IMR-90 (cell line): ENCODE measurements at regions not wholly inside any gene's neighbourhood (a gene's known extent, or its start where the extent isn't known, plus 50 kb on each side); places are given as distances from the start of the nearest gene placed in this dataset.

Experiments
- ATAC-seq: fragments of 200-7000 bp; cut with Tn5 transposase; 2 replicates; pipeline ENCODE4 v1.9.1; 2020; ENCODE audit warnings: low read depth, mild to moderate bottlenecking, moderate library complexity
- BruUV-seq: library from RNA; stranded (reverse); fragments of 400-500 nt; replicated peaks from 2 replicates; lab custom pipeline; 2021; lab: Mats Ljungman, UMichigan
- CTCF ChIA-PET: fragments of 300-600 bp; formaldehyde crosslinking; extraction: SDS; loops from one replicate; lab custom pipeline; 2021; ENCODE audit warnings: antibody characterized with exemption; lab: Yijun Ruan, JAX
- POLR2A ChIA-PET: fragments of 300-600 bp; sonication (Branson Sonifier 250); formaldehyde crosslinking; loops from one replicate; lab custom pipeline; 2022; ENCODE audit warnings: antibody characterized with exemption; ENCODE audit not compliant: unreplicated experiment; lab: Charles Lee
- DNase-seq: peaks from one replicate; pipeline ENCODE4 v3.0.0; 2013
- H2AFZ ChIP-seq: replicated peaks from 2 replicates; pipeline ENCODE3; 2013; ENCODE audit warnings: low read length, mild to moderate bottlenecking; ENCODE audit not compliant: poor library complexity
- H2AK5ac ChIP-seq: 2 replicates; pipeline ENCODE4 v1.6.1; 2013; ENCODE audit warnings: low read depth, low read length, inconsistent platforms
- H2AK9ac ChIP-seq: replicated peaks from 2 replicates; pipeline ENCODE3; 2013; ENCODE audit warnings: mild to moderate bottlenecking, low read depth, low read length, moderate library complexity; ENCODE audit not compliant: poor library complexity
- H2BK120ac ChIP-seq: 2 replicates; pipeline ENCODE4 v1.6.1; 2013; ENCODE audit warnings: low read depth, low read length, inconsistent platforms
- H2BK15ac ChIP-seq: 3 replicates; pipeline ENCODE4 v1.6.1; 2013; ENCODE audit warnings: low read depth, low read length, inconsistent platforms
- H2BK20ac ChIP-seq: 2 replicates; pipeline ENCODE4 v1.6.1; 2013; ENCODE audit warnings: low read depth, mild to moderate bottlenecking, inconsistent platforms, low read length, moderate library complexity
- H2BK5ac ChIP-seq: 2 replicates; pipeline ENCODE4 v1.6.1; 2013; ENCODE audit warnings: mild to moderate bottlenecking, low read depth, low read length, inconsistent platforms; ENCODE audit not compliant: poor library complexity, severe bottlenecking
- H3K14ac ChIP-seq: replicated peaks from 2 replicates; pipeline ENCODE4 v1.6.1; 2013; ENCODE audit warnings: low read depth, low read length, inconsistent platforms
- H3K18ac ChIP-seq: 2 replicates; pipeline ENCODE4 v1.6.1; 2013; ENCODE audit warnings: low read depth, low read length, control low read depth
- H3K23ac ChIP-seq: 2 replicates; pipeline ENCODE4 v1.6.1; 2013; ENCODE audit warnings: low read depth, low read length, inconsistent platforms
- H3K27ac ChIP-seq: 2 replicates; pipeline ENCODE4 v1.5.1; 2013; ENCODE audit warnings: mild to moderate bottlenecking, control low read depth, low read length; ENCODE audit not compliant: insufficient read depth
- H3K27me3 ChIP-seq: 2 replicates; pipeline ENCODE4 v1.6.1; 2013; ENCODE audit warnings: low read length; ENCODE audit not compliant: control insufficient read depth, insufficient read depth
- H3K36me3 ChIP-seq: 2 replicates; pipeline ENCODE4 v1.6.1; 2013; ENCODE audit warnings: low read length, mixed read lengths; ENCODE audit not compliant: control insufficient read depth, insufficient read depth
- H3K4ac ChIP-seq: 2 replicates; pipeline ENCODE4 v1.6.1; 2013; ENCODE audit warnings: low read depth, low read length, inconsistent platforms
- H3K4me1 ChIP-seq: 2 replicates; pipeline ENCODE4 v1.6.1; 2013; ENCODE audit warnings: low read length, mixed read lengths; ENCODE audit not compliant: control insufficient read depth, insufficient read depth
- H3K4me2 ChIP-seq: 2 replicates; pipeline ENCODE4 v1.6.1; 2013; ENCODE audit warnings: low read depth, mild to moderate bottlenecking, control low read depth, low read length, moderate library complexity
- H3K4me3 ChIP-seq: 2 replicates; pipeline ENCODE4 v1.5.1; 2013; ENCODE audit warnings: low read depth, mild to moderate bottlenecking, control low read depth, low read length, moderate library complexity; ENCODE audit not compliant: insufficient read depth
- H3K56ac ChIP-seq: 2 replicates; pipeline ENCODE4 v1.6.1; 2013; ENCODE audit warnings: low read length, inconsistent platforms; ENCODE audit not compliant: insufficient read depth; ENCODE audit errors: extremely low read depth
- H3K79me1 ChIP-seq, 2 experiments: 2 replicates each; pipeline ENCODE4 v1.6.1; 2013; ENCODE audit warnings: low read length in 2 of 2, inconsistent platforms in 1 of 2, low read depth in 1 of 2
- H3K9ac ChIP-seq: 2 replicates; pipeline ENCODE4 v1.6.1; 2013; ENCODE audit warnings: low read depth, low read length, control low read depth
- H3K9me1 ChIP-seq: 2 replicates; pipeline ENCODE4 v1.6.1; 2013; ENCODE audit warnings: low read length, inconsistent platforms; ENCODE audit not compliant: insufficient read depth
- H3K9me3 ChIP-seq: 2 replicates; pipeline ENCODE4 v1.6.1; 2013; ENCODE audit warnings: low read length; ENCODE audit not compliant: control insufficient read depth, insufficient read depth
- H4K20me1 ChIP-seq: 2 replicates; pipeline ENCODE4 v1.6.1; 2013; ENCODE audit warnings: low read length, inconsistent platforms; ENCODE audit not compliant: insufficient read depth
- H4K5ac ChIP-seq: 2 replicates; pipeline ENCODE4 v1.6.1; 2013; ENCODE audit warnings: mild to moderate bottlenecking, low read depth, low read length, control low read depth
- H4K8ac ChIP-seq, 2 experiments: 2 replicates each; pipeline ENCODE4 v1.6.1; 2013; ENCODE audit warnings: low read depth in 2 of 2, low read length in 2 of 2, control low read depth in 1 of 2, inconsistent platforms in 1 of 2
- H4K91ac ChIP-seq: 2 replicates; pipeline ENCODE4 v1.6.1; 2013; ENCODE audit warnings: low read depth, low read length, inconsistent platforms; ENCODE audit not compliant: insufficient read depth
- BHLHE40 ChIP-seq: fragments of 150-350 bp; IDR thresholded peaks from 2 replicates; pipeline ENCODE4 v1.6.1; 2016; ENCODE audit warnings: mild to moderate bottlenecking, low read depth, low read length
- CEBPB ChIP-seq: IDR thresholded peaks from 2 replicates; pipeline ENCODE4 v1.6.1; 2012; ENCODE audit warnings: low read depth, low read length, improper control_type of control experiment
- CHD1 ChIP-seq: IDR thresholded peaks from 2 replicates; pipeline ENCODE4 v1.6.1; 2012; ENCODE audit warnings: low read depth, low read length, improper control_type of control experiment
- FOS ChIP-seq: fragments of 150-350 bp; IDR thresholded peaks from 2 replicates; pipeline ENCODE4 v1.6.1; 2016; ENCODE audit warnings: low read depth, low read length
- MAFK ChIP-seq: IDR thresholded peaks from 2 replicates; pipeline ENCODE4 v1.6.1; 2012; ENCODE audit warnings: low read depth, low read length, improper control_type of control experiment
- MAZ ChIP-seq: IDR thresholded peaks from 2 replicates; pipeline ENCODE4 v1.6.1; 2012; ENCODE audit warnings: low read depth, mild to moderate bottlenecking, low read length, improper control_type of control experiment, moderate library complexity, borderline replicate concordance
- MXI1 ChIP-seq: IDR thresholded peaks from 2 replicates; pipeline ENCODE4 v1.6.1; 2012; ENCODE audit warnings: low read depth, mild to moderate bottlenecking, low read length, moderate library complexity, borderline replicate concordance
- NFE2L2 ChIP-seq: fragments of 150-350 bp; IDR thresholded peaks from 2 replicates; pipeline ENCODE4 v1.6.1; 2016; ENCODE audit warnings: low read depth, mild to moderate bottlenecking, low read length
- POLR2A ChIP-seq: IDR thresholded peaks from 2 replicates; pipeline ENCODE4 v1.6.1; 2012; ENCODE audit warnings: mild to moderate bottlenecking, low read depth, low read length
- RAD21 ChIP-seq: IDR thresholded peaks from 2 replicates; pipeline ENCODE4 v1.6.1; 2012; ENCODE audit warnings: low read length, improper control_type of control experiment
- RCOR1 ChIP-seq: IDR thresholded peaks from 2 replicates; pipeline ENCODE4 v1.6.1; 2012; ENCODE audit warnings: mild to moderate bottlenecking, low read length, improper control_type of control experiment; ENCODE audit not compliant: insufficient replicate concordance
- RFX5 ChIP-seq: IDR thresholded peaks from 2 replicates; pipeline ENCODE4 v1.8.0; 2012; ENCODE audit warnings: low read depth, mild to moderate bottlenecking, low read length, moderate library complexity
- SMC3 ChIP-seq: fragments of 150-350 bp; IDR thresholded peaks from 2 replicates; pipeline ENCODE4 v1.6.1; 2016; ENCODE audit warnings: low read depth, mild to moderate bottlenecking, antibody characterized with exemption, low read length, moderate library complexity
- WGBS, 2 experiments: methylation state at CpG; one replicate each; pipeline versions ENCODE4 v1.1.5 to v1.1.7; 2013; ENCODE audit warnings: missing lambda C conversion rate in 2 of 2; ENCODE audit not compliant: insufficient read length in 1 of 2; ENCODE audit errors: extremely low coverage in 2 of 2; 5-methylcytosine and 5-hydroxymethylcytosine counted together
- dilution Hi-C: fragments of 300-500 bp; cut with HindIII; formaldehyde crosslinking; loops from one replicate; pipeline ENCODE4 v1.14.3; 2018; ENCODE audit warnings: low sequenced_read_pairs; ENCODE audit not compliant: unreplicated experiment
- in situ Hi-C: fragments of 300-500 bp; cut with MboI; formaldehyde crosslinking; loops from 3 replicates; pipeline ENCODE4 v1.14.3; 2019; ENCODE audit warnings: low sequenced_read_pairs, inconsistent platforms, mixed read lengths
- intact Hi-C: fragments of 100-400 bp; cut with micrococcal nuclease; formaldehyde crosslinking; loops from 2 replicates; pipeline ENCODE4 v1.10.0; 2022
- TF ChIP-seq, protein P1 (sequence below): fragments of 150-350 bp; IDR thresholded peaks from 2 replicates; pipeline ENCODE4 v1.6.1; 2016; ENCODE audit warnings: low read depth, mild to moderate bottlenecking, low read length, moderate library complexity, borderline replicate concordance
- TF ChIP-seq, protein P2 (sequence below): conservative IDR thresholded peaks from 2 replicates; pipeline ENCODE4 v1.5.1; 2012; ENCODE audit warnings: mild to moderate bottlenecking, low read depth, low read length, improper control_type of control experiment
- TF ChIP-seq, protein P3 (sequence below): fragments of 150-350 bp; IDR thresholded peaks from 2 replicates; pipeline ENCODE4 v1.6.1; 2017; ENCODE audit warnings: mild to moderate bottlenecking, antibody characterized with exemption, low read length, low read depth

DNA sequence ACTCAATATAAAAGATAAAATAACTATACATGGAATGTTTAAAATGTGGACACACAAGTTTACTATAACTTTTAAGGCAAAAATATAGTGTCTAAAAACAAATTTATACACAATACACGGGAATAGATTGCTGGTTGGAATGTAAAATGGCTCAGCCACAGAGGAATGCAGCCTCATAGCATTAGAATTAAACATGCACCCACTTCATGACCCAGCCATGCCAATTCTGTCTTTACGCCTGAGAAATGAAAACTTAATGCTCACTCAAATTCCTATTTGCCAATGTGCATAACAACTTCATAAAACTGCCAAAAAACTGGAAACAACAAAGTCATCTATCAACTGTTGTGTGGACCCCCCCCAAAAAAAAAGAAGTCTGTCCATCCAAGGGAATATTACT, 1006.6 kb upstream of the POU3F3 start:
- H2BK20ac ChIP-seq = no peak overlapping the region
- H3K27me3 ChIP-seq = no peaks in the 10 kb centered on the region
- POLR2A ChIA-PET = no interaction called here
- H3K56ac ChIP-seq = no peak overlapping the region
- H3K9me3 ChIP-seq = peaks cover 5% of the 10 kb centered on the region
- H2BK120ac ChIP-seq = no peak overlapping the region
- no peaks in the 10 kb centered on the region for H3K79me1 ChIP-seq
- H3K4me1 ChIP-seq = no peaks in the 10 kb centered on the region
- TF ChIP-seq FOS (no peak), MAZ (no peak), BHLHE40 (no peak), CHD1 (no peak), RCOR1 (no peak), RFX5 (no peak), CEBPB (no peak), MXI1 (no peak), POLR2A (no peak), NFE2L2 (no peak), MAFK (no peak), RAD21 (no peak), SMC3 (no peak)
- TF ChIP-seq, protein P1, sequence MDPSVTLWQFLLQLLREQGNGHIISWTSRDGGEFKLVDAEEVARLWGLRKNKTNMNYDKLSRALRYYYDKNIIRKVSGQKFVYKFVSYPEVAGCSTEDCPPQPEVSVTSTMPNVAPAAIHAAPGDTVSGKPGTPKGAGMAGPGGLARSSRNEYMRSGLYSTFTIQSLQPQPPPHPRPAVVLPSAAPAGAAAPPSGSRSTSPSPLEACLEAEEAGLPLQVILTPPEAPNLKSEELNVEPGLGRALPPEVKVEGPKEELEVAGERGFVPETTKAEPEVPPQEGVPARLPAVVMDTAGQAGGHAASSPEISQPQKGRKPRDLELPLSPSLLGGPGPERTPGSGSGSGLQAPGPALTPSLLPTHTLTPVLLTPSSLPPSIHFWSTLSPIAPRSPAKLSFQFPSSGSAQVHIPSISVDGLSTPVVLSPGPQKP = no peak
- TF ChIP-seq, protein P2, sequence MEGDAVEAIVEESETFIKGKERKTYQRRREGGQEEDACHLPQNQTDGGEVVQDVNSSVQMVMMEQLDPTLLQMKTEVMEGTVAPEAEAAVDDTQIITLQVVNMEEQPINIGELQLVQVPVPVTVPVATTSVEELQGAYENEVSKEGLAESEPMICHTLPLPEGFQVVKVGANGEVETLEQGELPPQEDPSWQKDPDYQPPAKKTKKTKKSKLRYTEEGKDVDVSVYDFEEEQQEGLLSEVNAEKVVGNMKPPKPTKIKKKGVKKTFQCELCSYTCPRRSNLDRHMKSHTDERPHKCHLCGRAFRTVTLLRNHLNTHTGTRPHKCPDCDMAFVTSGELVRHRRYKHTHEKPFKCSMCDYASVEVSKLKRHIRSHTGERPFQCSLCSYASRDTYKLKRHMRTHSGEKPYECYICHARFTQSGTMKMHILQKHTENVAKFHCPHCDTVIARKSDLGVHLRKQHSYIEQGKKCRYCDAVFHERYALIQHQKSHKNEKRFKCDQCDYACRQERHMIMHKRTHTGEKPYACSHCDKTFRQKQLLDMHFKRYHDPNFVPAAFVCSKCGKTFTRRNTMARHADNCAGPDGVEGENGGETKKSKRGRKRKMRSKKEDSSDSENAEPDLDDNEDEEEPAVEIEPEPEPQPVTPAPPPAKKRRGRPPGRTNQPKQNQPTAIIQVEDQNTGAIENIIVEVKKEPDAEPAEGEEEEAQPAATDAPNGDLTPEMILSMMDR = no peak
- TF ChIP-seq, protein P3, sequence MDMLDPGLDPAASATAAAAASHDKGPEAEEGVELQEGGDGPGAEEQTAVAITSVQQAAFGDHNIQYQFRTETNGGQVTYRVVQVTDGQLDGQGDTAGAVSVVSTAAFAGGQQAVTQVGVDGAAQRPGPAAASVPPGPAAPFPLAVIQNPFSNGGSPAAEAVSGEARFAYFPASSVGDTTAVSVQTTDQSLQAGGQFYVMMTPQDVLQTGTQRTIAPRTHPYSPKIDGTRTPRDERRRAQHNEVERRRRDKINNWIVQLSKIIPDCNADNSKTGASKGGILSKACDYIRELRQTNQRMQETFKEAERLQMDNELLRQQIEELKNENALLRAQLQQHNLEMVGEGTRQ = no peak
- H3K4me3 ChIP-seq = no peak overlapping the region
- intact Hi-C loops (no loop called here), dilution Hi-C loops (no loop called here), in situ Hi-C loops (no loop called here)
- CTCF ChIA-PET = no interaction called here
- no peak overlapping the region for H3K23ac ChIP-seq
- no peak overlapping the region for H2AFZ ChIP-seq
- H4K8ac ChIP-seq = no peak overlapping the region
- no peak overlapping the region for H2AK9ac ChIP-seq
- WGBS, 2 experiments = no CpG with 5 or more reads among the region's 2 CpGs
- no peak overlapping the region for H4K5ac ChIP-seq
- no peak overlapping the region for H2BK5ac ChIP-seq
- H2AK5ac ChIP-seq = no peak overlapping the region
- H3K4ac ChIP-seq = no peak overlapping the region
- H2BK15ac ChIP-seq = no peak overlapping the region
- DNase-seq (no peak), ATAC-seq (no peak)
- H3K9me1 ChIP-seq = no peaks in the 10 kb centered on the region
- H3K27ac ChIP-seq = no peak overlapping the region
- no peak overlapping the region for H4K91ac ChIP-seq
- no peak overlapping the region for H3K14ac ChIP-seq
- BruUV-seq = no TSS peak
- no peaks in the 10 kb centered on the region for H4K20me1 ChIP-seq
- H3K9ac ChIP-seq = no peak overlapping the region
- H3K18ac ChIP-seq = no peak overlapping the region
- H3K36me3 ChIP-seq = no peaks in the 10 kb centered on the region
- no peak overlapping the region for H3K4me2 ChIP-seq
